Astrocyte (in vitro differentiated cells and primary cell): ENCODE measurements at regions not wholly inside any gene's neighbourhood (a gene's known extent, or its start where the extent isn't known, plus 50 kb on each side); places are given as distances from the start of the nearest gene placed in this dataset.

ENCODE experiments used
- DNase-seq: peaks from one replicate; pipeline ENCODE4 v3.0.0-alpha.2; 2010; ENCODE audit warnings: low read depth
- FAIRE-seq: peaks from 2 replicates; lab custom pipeline; 2011; peaks lifted over from hg19 to GRCh38; lab: Jason Lieb, UNC
- H2AFZ ChIP-seq: 2 replicates; pipeline ENCODE4 v1.6.0; 2012; ENCODE audit warnings: low read depth, low read length, inconsistent platforms
- H3K27ac ChIP-seq: 2 replicates; pipeline ENCODE4 v1.5.1; 2011; ENCODE audit warnings: low read depth, low read length, inconsistent platforms
- H3K27me3 ChIP-seq: 2 replicates; pipeline ENCODE4 v1.6.0; 2011; ENCODE audit warnings: low read length, inconsistent platforms; ENCODE audit not compliant: insufficient read depth
- H3K36me3 ChIP-seq: 2 replicates; pipeline ENCODE4 v1.5.1; 2011; ENCODE audit warnings: low read length, inconsistent platforms; ENCODE audit not compliant: insufficient read depth
- H3K4me1 ChIP-seq: 2 replicates; pipeline ENCODE4 v1.5.1; 2011; ENCODE audit warnings: low read length, inconsistent platforms; ENCODE audit not compliant: insufficient read depth
- H3K4me2 ChIP-seq: 2 replicates; pipeline ENCODE4 v1.6.0; 2012; ENCODE audit warnings: low read length, inconsistent platforms
- H3K4me3 ChIP-seq: 2 replicates; pipeline ENCODE4 v1.5.1; 2011; ENCODE audit warnings: low read depth, mild to moderate bottlenecking, low read length, inconsistent platforms; ENCODE audit not compliant: insufficient read depth
- H3K79me2 ChIP-seq: 2 replicates; pipeline ENCODE4 v1.6.0; 2012; ENCODE audit warnings: mild to moderate bottlenecking, low read length, inconsistent platforms; ENCODE audit not compliant: insufficient read depth
- H3K9ac ChIP-seq: 2 replicates; pipeline ENCODE4 v1.6.0; 2012; ENCODE audit warnings: mild to moderate bottlenecking, low read length, inconsistent platforms
- H3K9me3 ChIP-seq: 2 replicates; pipeline ENCODE4 v1.5.1; 2012; ENCODE audit warnings: low read depth, mild to moderate bottlenecking, low read length, inconsistent platforms; ENCODE audit not compliant: insufficient read depth
- H4K20me1 ChIP-seq: 2 replicates; pipeline ENCODE4 v1.6.0; 2012; ENCODE audit warnings: low read length, inconsistent platforms; ENCODE audit not compliant: insufficient read depth
- H3K27ac Mint-ChIP-seq: one replicate; pipeline ENCODE4 v1.8.0; 2021; ENCODE audit warnings: mild to moderate bottlenecking, mixed read lengths; ENCODE audit not compliant: unreplicated experiment
- H3K27me3 Mint-ChIP-seq: one replicate; pipeline ENCODE4 v1.8.0; 2021; ENCODE audit warnings: low read depth, mixed read lengths; ENCODE audit not compliant: unreplicated experiment
- H3K36me3 Mint-ChIP-seq: one replicate; pipeline ENCODE4 v1.8.0; 2021; ENCODE audit warnings: low read depth, mixed read lengths; ENCODE audit not compliant: unreplicated experiment
- H3K4me1 Mint-ChIP-seq: one replicate; pipeline ENCODE4 v1.8.0; 2021; ENCODE audit warnings: low read depth, mixed read lengths; ENCODE audit not compliant: unreplicated experiment
- H3K4me3 Mint-ChIP-seq: one replicate; pipeline ENCODE4 v1.8.0; 2021; ENCODE audit warnings: mild to moderate bottlenecking, moderate library complexity, mixed read lengths; ENCODE audit not compliant: unreplicated experiment
- H3K9me3 Mint-ChIP-seq: one replicate; pipeline ENCODE4 v1.8.0; 2021; ENCODE audit warnings: mild to moderate bottlenecking, mixed read lengths; ENCODE audit not compliant: unreplicated experiment
- EZH2 ChIP-seq: IDR thresholded peaks from 2 replicates; pipeline ENCODE4 v1.6.1; 2012; ENCODE audit warnings: mild to moderate bottlenecking, low read length, inconsistent platforms; ENCODE audit not compliant: insufficient read depth
- TF ChIP-seq, protein P1 (sequence below): IDR thresholded peaks from 2 replicates; pipeline ENCODE4 v1.5.1; 2011; ENCODE audit warnings: low read depth, mild to moderate bottlenecking, inconsistent platforms, low read length, moderate library complexity; ENCODE audit not compliant: insufficient read depth

DNA sequence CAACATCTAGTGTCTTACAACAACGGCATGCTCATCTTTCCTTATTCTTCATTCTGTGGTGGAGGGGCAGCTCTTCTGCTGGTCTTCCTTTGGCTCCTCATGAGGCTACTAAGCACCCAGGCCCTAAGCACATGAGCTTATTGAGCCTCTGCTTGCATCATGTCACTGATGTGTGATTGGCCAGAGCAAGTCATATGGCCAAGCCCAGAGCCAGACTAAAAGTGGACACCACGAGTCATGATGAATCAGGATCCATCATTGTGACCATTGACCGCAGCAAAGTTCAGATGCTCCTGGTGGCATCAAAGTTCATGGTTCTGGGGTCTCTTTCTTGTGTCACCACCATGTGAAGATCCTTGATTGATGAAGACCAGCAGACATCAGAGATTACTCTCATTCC, 192.0 kb upstream of the FOXA2 start:
- Mint-ChIP-seq H3K4me3 (no peak overlapping the region), H3K4me1 (peaks cover 36% of the 10 kb centered on the region), H3K27me3 (no peaks in the 10 kb centered on the region), H3K9me3 (peaks cover 9% of the 10 kb centered on the region), H3K36me3 (peaks cover 2% of the 10 kb centered on the region), H3K27ac (peak overlapping the region; percentile 87)
- DNase-seq (no peak), FAIRE-seq (no peak)
- Histone ChIP-seq H3K4me2 (no peak overlapping the region), H3K27me3 (no peaks in the 10 kb centered on the region), H3K9ac (peak overlapping the region; percentile 21), H3K27ac (peak overlapping the region; percentile 36), H3K9me3 (peaks cover 6% of the 10 kb centered on the region), H3K36me3 (no peaks in the 10 kb centered on the region), H3K4me3 (no peak overlapping the region), H3K79me2 (no peaks in the 10 kb centered on the region), H2AFZ (no peak overlapping the region), H4K20me1 (no peaks in the 10 kb centered on the region), H3K4me1 (peaks cover 7% of the 10 kb centered on the region)
- TF ChIP-seq, protein P1, sequence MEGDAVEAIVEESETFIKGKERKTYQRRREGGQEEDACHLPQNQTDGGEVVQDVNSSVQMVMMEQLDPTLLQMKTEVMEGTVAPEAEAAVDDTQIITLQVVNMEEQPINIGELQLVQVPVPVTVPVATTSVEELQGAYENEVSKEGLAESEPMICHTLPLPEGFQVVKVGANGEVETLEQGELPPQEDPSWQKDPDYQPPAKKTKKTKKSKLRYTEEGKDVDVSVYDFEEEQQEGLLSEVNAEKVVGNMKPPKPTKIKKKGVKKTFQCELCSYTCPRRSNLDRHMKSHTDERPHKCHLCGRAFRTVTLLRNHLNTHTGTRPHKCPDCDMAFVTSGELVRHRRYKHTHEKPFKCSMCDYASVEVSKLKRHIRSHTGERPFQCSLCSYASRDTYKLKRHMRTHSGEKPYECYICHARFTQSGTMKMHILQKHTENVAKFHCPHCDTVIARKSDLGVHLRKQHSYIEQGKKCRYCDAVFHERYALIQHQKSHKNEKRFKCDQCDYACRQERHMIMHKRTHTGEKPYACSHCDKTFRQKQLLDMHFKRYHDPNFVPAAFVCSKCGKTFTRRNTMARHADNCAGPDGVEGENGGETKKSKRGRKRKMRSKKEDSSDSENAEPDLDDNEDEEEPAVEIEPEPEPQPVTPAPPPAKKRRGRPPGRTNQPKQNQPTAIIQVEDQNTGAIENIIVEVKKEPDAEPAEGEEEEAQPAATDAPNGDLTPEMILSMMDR: no peak
- no peak for TF ChIP-seq EZH2

- peaks cover 6% of the 10 kb centered on the region for H3K9me3 ChIP-seq
- peaks cover 9% of the 10 kb centered on the region for H3K9me3 Mint-ChIP-seq
- H3K27ac Mint-ChIP-seq: no peak overlapping the region
- H3K4me2 ChIP-seq: no peak overlapping the region
- no peak for DNase-seq
- no peaks in the 10 kb centered on the region for H3K79me2 ChIP-seq
- H3K27me3 Mint-ChIP-seq: no peaks in the 10 kb centered on the region
- peaks cover 2% of the 10 kb centered on the region for H3K36me3 Mint-ChIP-seq
- peaks cover 7% of the 10 kb centered on the region for H3K4me1 ChIP-seq
- H3K27ac ChIP-seq: no peak overlapping the region
- H3K27me3 ChIP-seq: no peaks in the 10 kb centered on the region
- H3K9ac ChIP-seq: no peak overlapping the region
- no peak overlapping the region for H3K4me3 ChIP-seq
- H2AFZ ChIP-seq: no peak overlapping the region
- peaks cover 14% of the 10 kb centered on the region for H3K4me1 Mint-ChIP-seq
- TF ChIP-seq EZH2: no peak
- TF ChIP-seq, protein P1: no peak
- H3K4me3 Mint-ChIP-seq: no peak overlapping the region
- no peak for FAIRE-seq
- no peaks in the 10 kb centered on the region for H3K36me3 ChIP-seq
- no peaks in the 10 kb centered on the region for H4K20me1 ChIP-seq
These were observed 195.5 kb upstream of the FOXA2 start for GRCh38 chr20:22779878-22780277.

DNA sequence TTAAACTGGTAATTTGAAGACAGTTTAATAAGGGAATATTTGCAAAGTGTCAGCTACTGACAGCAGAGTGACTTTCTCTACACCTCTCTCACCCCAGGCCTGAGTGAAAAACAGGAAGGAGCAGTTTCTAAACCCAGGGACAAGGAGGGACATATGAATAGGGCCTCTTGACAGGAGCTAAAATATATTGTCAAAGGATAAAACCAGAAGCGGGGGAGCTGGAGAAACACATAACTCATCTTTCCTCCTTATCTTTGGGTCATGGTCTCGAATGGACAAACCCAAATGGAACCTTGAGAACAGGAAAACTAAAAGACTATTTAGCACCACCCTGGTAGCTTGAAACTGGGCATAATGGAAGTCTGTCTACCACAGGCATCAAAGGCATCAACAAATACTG, 197.5 kb upstream of the FOXA2 start:
- Mint-ChIP-seq H3K4me3 (no peak overlapping the region), H3K27ac (no peak overlapping the region), H3K27me3 (no peaks in the 10 kb centered on the region), H3K36me3 (no peaks in the 10 kb centered on the region), H3K9me3 (peaks cover 2% of the 10 kb centered on the region), H3K4me1 (no peaks in the 10 kb centered on the region)
- no peaks in the 10 kb centered on the region for H3K9me3 ChIP-seq
- H2AFZ ChIP-seq: no peak overlapping the region
- TF ChIP-seq, protein P1: no peak
- TF ChIP-seq EZH2: no peak
- FAIRE-seq (no peak), DNase-seq (no peak)
- no peaks in the 10 kb centered on the region for H3K79me2 ChIP-seq
- no peak overlapping the region for H3K4me2 ChIP-seq
- H3K4me1 ChIP-seq: no peaks in the 10 kb centered on the region
- no peak overlapping the region for H3K9ac ChIP-seq
- no peaks in the 10 kb centered on the region for H4K20me1 ChIP-seq
- no peak overlapping the region for H3K4me3 ChIP-seq
- H3K36me3 ChIP-seq: no peaks in the 10 kb centered on the region
- H3K27me3 ChIP-seq: no peaks in the 10 kb centered on the region
- no peak overlapping the region for H3K27ac ChIP-seq
